GM19438 (cell line): ENCODE measurements at regions not wholly inside any gene's neighbourhood (a gene's known extent, or its start where the extent isn't known, plus 50 kb on each side); places are given as distances from the start of the nearest gene placed in this dataset.

Experiments
- ATAC-seq: cut with Tn5 transposase; IDR thresholded peaks from one replicate; pipeline ENCODE4 v1.9.1; 2021; ENCODE audit warnings: low read depth; ENCODE audit not compliant: unreplicated experiment

GRCh38 chr12:125690841-125691240 is 625.6 kb downstream of the AACS start:
- no peak for ATAC-seq

- no peak for ATAC-seq
Observed at GRCh38 chr12:125696054-125696453, 630.8 kb downstream of the AACS start.

DNA sequence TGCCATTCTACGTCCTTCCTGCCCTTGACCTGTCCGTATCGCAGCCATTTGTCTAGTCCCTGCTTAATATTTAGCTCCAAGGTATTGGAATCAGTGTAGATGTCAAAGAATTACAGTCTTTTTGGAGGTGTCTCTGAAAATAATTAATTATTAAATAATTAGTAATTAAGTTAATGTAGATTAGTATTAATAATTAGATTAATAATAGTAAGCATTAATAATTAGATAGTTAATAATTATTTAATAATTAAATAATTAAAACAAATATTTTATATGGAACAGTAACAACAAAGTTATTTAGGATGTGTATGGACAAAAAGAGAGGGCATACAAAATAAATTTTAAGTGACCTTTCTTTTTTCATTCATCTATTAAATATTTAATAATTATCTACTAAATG is 639.6 kb downstream of the AACS start:
- no peak for ATAC-seq

GRCh38 chr12:125720961-125721360 is 655.7 kb downstream of the AACS start:
- no peak for ATAC-seq

DNA sequence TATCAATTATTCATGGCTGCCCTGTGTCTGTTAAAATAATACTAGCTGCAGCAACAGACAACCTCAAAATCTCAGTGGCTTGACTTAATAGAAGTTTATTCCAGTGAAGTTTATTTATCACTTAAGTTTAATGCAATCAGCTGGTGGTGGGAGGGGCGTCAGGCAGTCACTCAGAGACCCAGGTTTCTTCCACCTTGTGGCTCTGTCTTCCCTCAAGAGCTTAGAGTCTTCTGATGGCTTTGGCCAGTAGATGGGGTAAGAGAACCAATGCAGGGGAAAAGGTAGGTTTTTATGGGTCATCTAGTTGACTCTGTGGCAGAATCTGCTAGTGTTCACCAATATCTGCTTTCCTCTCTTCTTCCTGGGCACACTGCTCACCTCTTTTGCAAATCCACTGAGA is 668.9 kb downstream of the AACS start:
- ATAC-seq = no peak

DNA sequence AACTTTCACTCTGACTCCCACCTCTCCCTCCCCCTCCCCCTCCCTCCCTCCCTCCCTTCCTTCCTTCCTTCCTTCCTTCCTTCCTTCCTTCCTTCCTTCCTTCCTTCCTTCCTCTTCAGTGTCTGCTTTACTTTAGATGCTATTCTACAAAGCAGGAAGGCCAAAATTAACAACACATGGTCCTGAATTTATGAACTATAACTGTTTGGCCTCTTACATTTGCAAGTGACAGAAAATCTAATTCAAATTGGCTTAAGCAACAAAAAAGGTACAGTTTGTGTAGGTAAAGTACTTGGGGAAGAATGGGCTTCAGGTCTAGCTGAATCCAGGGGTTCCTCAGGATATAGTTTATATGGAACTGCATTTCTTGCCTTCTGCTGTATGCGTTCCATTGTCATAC is 673.0 kb downstream of the AACS start:
- ATAC-seq = no peak

DNA sequence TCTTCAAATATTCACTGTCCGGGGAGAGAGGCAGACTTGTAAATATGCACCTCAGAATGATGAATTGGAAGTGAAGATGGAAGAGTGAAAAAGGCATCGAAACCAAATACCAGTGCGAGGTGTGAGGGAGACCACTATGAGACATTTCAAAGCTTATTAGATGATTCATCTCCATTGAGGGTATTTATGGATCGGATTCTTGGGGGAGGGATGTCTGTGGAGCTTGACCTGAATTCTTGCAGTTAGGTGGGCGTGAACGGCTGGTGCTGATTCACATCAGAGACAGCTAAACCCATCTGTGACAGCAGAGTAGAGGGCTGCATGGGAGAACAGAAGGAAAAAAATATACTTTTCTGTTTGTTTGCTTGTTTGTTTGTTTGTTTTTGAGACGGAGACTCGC is 677.2 kb downstream of the AACS start:
- no peak for ATAC-seq

- no peak for ATAC-seq
Observed at GRCh38 chr12:125744201-125744600, 679.0 kb downstream of the AACS start.

DNA sequence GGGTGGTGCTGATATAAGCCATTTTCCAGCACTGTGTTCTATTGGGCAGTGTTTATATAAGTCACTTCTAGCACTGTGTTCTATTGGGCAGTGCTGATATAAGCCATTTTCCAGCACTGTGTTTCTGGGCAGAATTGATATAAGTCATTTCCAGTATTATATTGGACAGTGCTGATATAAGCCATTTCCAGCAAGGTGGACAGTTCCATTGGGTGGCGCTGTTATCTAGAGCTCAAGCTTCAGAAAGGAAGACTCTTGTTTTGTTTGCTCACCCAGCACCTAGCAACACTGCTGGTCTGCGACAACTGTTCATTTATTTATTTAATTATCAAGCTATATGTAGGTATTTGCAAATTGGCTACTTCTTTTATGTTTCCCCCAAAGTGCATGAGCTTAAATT is 690.3 kb downstream of the AACS start:
- no peak for ATAC-seq

- no peak for ATAC-seq
Observed at GRCh38 chr12:125766091-125766490, 700.9 kb downstream of the AACS start.

DNA sequence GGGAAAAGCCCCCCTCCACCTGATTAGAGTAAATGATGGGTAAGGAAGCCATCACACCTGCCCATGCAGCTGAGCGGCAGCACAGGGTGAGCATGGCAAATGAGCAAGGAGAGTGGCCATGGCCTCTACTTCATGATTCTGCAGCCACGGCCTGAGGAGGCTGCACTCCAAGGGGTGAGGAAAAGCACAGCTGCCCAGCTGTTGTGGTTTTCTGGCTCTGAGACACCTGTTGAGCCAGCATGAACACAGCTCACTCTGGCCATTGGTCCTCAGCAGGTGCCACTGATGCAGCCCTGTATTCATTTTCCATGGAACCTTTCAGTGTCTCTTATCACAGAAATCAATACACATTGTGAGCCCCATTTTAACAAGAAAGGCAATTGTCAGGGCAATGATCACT is 707.2 kb downstream of the AACS start:
- ATAC-seq = no peak

GRCh38 chr12:125773033-125773640 is 707.9 kb downstream of the AACS start:
- ATAC-seq = peak; percentile 93

DNA sequence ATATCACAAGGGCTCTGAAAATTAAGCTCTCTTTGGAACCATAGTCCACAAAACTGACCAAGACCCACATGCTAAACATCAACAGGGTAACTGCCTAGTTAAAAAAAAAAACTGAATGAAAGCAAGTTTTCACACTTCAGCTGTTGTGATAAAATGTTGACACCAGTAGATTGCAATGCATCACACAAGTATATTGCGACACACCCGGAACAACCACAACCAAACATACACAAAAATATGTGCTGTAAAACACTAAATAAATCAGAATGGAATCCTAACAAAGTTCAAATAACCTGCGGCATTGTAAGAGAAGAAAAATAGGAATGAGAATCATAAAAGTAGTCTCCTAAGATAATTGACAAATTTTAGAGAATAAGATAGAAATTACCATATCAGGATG is 710.3 kb downstream of the AACS start:
- ATAC-seq = no peak

- no peak for ATAC-seq
Observed at GRCh38 chr12:125776212-125776611, 711.0 kb downstream of the AACS start.

DNA sequence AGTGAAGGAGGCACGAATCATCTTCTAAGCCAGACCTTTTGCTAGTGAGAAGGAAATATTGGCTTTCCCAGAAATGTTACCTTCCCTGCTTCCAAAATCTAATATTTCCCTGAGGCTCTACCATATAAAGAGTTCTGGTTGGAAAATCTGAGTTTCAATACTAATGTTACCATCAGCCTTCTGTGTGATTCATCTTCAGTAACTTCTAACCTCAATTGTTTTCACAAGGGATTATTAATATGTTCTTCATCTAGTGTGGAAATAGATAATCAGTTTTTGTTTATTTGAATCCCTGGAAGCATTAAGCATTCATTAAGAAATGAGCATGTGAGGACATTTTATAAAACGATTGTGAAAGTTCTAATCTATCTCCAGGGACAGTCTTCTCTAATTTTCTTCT is 720.9 kb downstream of the AACS start:
- no peak for ATAC-seq

GRCh38 chr12:125794401-125794800 is 729.2 kb downstream of the AACS start:
- ATAC-seq = no peak

DNA sequence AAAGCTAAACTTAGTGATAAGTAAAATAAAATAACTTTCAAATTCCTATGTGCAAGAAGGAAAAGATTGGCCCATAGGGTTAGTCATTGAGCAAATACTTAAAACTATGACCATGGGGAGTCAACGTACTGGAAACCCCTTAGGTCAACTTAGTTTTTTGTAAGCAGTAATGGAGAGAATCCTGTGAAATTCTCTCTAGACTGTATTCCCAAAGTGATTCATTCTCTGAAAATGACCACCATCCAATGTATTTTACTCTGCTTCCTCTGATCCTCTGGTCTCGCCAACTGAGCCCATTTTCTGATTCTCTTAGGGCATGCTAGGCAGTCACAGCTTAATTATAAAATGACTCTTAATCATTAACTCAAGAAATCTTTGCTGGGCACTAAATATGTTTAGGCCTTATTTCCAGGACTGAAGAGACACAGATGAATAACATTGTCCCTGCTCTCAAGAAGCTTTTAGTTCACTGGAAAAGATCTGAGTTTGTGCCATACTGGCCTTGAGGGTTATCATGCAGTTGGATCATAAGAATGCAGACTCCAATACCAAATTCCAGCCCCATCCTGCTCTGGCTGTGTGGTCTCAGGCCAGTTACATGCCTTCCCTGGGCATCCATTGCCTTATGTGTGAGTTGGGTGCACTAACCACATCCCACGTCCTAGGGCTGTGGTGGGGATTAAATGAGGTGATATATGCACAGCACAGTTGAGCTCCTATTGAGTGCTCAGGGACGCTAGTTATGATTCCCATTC is 732.4 kb downstream of the AACS start:
- ATAC-seq = no peak

GRCh38 chr12:125804660-125805059 is 739.4 kb downstream of the AACS start:
- no peak for ATAC-seq

- ATAC-seq = no peak
Observed at GRCh38 chr12:125824276-125824675, 759.0 kb downstream of the AACS start.

- no peak for ATAC-seq
Observed at GRCh38 chr12:125835852-125836251, 770.6 kb downstream of the AACS start.

DNA sequence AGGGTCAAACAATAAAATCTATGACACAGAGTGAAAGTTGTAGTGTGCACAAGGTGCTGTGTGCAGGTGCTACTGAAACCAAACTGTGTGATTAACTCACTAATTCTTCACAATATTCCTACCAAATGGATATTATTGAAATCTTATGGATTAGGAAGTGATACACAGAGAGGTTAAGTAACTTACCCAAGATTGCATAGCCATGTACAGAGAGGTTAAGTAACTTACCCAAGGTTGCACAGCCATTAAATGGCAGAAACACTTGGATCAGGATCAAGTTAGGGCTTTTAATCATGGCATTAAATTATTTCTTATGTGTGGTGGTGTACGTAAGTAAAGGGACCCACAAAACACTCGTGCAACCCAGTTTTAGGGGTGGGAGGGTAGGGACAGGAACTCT is 771.4 kb downstream of the AACS start:
- no peak for ATAC-seq

GRCh38 chr12:125841332-125841731 is 776.1 kb downstream of the AACS start:
- no peak for ATAC-seq
